NT2/D1 (cell line): ENCODE measurements at regions not wholly inside any gene's neighbourhood (a gene's known extent, or its start where the extent isn't known, plus 50 kb on each side); places are given as distances from the start of the nearest gene placed in this dataset.

Experiments used
- DNase-seq: peaks from one replicate; pipeline ENCODE4 v3.0.0-alpha.2; 2011; ENCODE audit warnings: low read depth, low spot score
- H3K27me3 ChIP-seq: 2 replicates; pipeline ENCODE4 v1.6.0; 2011; ENCODE audit warnings: mild to moderate bottlenecking; ENCODE audit not compliant: insufficient read length, insufficient read depth
- H3K36me3 ChIP-seq: 2 replicates; pipeline ENCODE4 v1.6.1; 2011; ENCODE audit warnings: mild to moderate bottlenecking, low read length, mixed read lengths; ENCODE audit not compliant: insufficient read depth, insufficient read length
- H3K4me1 ChIP-seq: 2 replicates; pipeline ENCODE4 v1.5.1; 2011; ENCODE audit not compliant: insufficient read depth, insufficient read length
- H3K4me3 ChIP-seq: 2 replicates; pipeline ENCODE4 v1.5.1; 2011; ENCODE audit warnings: low read depth; ENCODE audit not compliant: insufficient read length
- H3K9ac ChIP-seq: 2 replicates; pipeline ENCODE4 v1.6.0; 2011; ENCODE audit warnings: low read depth; ENCODE audit not compliant: insufficient read length
- H3K9me3 ChIP-seq: 2 replicates; pipeline ENCODE4 v1.5.1; 2011; ENCODE audit warnings: mild to moderate bottlenecking, low read length; ENCODE audit not compliant: insufficient read depth
- SUZ12 ChIP-seq: IDR thresholded peaks from 2 replicates; pipeline ENCODE4 v1.6.1; 2011; ENCODE audit not compliant: insufficient read length, insufficient read depth; ENCODE audit errors: extremely low read depth
- YY1 ChIP-seq: IDR thresholded peaks from 2 replicates; pipeline ENCODE4 v1.6.1; 2011; ENCODE audit not compliant: insufficient read length, insufficient read depth
- ZNF274 ChIP-seq: IDR thresholded peaks from 2 replicates; pipeline ENCODE4 v1.6.1; 2011; ENCODE audit warnings: mild to moderate bottlenecking, low read depth, low read length

- DNase-seq, result no peak
- no peaks in the 10 kb centered on the region for H3K9me3 ChIP-seq
- no peak for TF ChIP-seq ZNF274
- no peak for TF ChIP-seq SUZ12
- no peak for TF ChIP-seq YY1
- no peaks in the 10 kb centered on the region for H3K27me3 ChIP-seq
- no peak overlapping the region for H3K9ac ChIP-seq
- peaks cover 16% of the 10 kb centered on the region for H3K4me1 ChIP-seq
- H3K36me3 ChIP-seq, result peaks cover 7% of the 10 kb centered on the region
- H3K4me3 ChIP-seq, result no peak overlapping the region
Observed at GRCh38 chr17:77306048-77306789, 165.4 kb downstream of the SEC14L1 start.

GRCh38 chr17:77306790-77307478 is 166.2 kb downstream of the SEC14L1 start:
- Histone ChIP-seq H3K4me1 (peaks cover 16% of the 10 kb centered on the region), H3K9ac (no peak overlapping the region), H3K4me3 (no peak overlapping the region), H3K36me3 (peaks cover 14% of the 10 kb centered on the region), H3K27me3 (no peaks in the 10 kb centered on the region), H3K9me3 (no peaks in the 10 kb centered on the region)
- TF ChIP-seq ZNF274 (no peak), SUZ12 (no peak), YY1 (no peak)
- no peak for DNase-seq

GRCh38 chr17:77307479-77308198 is 166.9 kb downstream of the SEC14L1 start:
- peaks cover 15% of the 10 kb centered on the region for H3K4me1 ChIP-seq
- H3K27me3 ChIP-seq, result no peaks in the 10 kb centered on the region
- no peak for DNase-seq
- no peak overlapping the region for H3K4me3 ChIP-seq
- no peak overlapping the region for H3K9ac ChIP-seq
- H3K36me3 ChIP-seq, result peaks cover 17% of the 10 kb centered on the region
- no peaks in the 10 kb centered on the region for H3K9me3 ChIP-seq
- no peak for TF ChIP-seq ZNF274
- TF ChIP-seq SUZ12, result no peak
- no peak for TF ChIP-seq YY1

GRCh38 chr17:77308861-77309726 is 168.3 kb downstream of the SEC14L1 start:
- Histone ChIP-seq H3K27me3 (no peaks in the 10 kb centered on the region), H3K4me3 (no peak overlapping the region), H3K9ac (peak overlapping the region; percentile 26), H3K9me3 (no peaks in the 10 kb centered on the region), H3K4me1 (peaks cover 19% of the 10 kb centered on the region), H3K36me3 (peaks cover 20% of the 10 kb centered on the region)
- no peak for DNase-seq
- TF ChIP-seq YY1 (no peak), SUZ12 (no peak), ZNF274 (no peak)

- Histone ChIP-seq H3K9ac (no peak overlapping the region), H3K9me3 (no peaks in the 10 kb centered on the region), H3K36me3 (peaks cover 20% of the 10 kb centered on the region), H3K4me3 (no peak overlapping the region), H3K4me1 (peaks cover 18% of the 10 kb centered on the region), H3K27me3 (no peaks in the 10 kb centered on the region)
- TF ChIP-seq YY1, result no peak
- TF ChIP-seq ZNF274, result no peak
- TF ChIP-seq SUZ12, result no peak
- DNase-seq, result no peak
Observed at GRCh38 chr17:77310336-77310735, 169.6 kb downstream of the SEC14L1 start.

GRCh38 chr17:77311371-77311981 is 170.7 kb downstream of the SEC14L1 start:
- Histone ChIP-seq H3K36me3 (peaks cover 20% of the 10 kb centered on the region), H3K4me1 (peaks cover 25% of the 10 kb centered on the region)
- no peak for DNase-seq

More at GRCh38 chr17:77311371-77311981, 170.7 kb downstream of the SEC14L1 start:
- Histone ChIP-seq H3K9me3 (no peaks in the 10 kb centered on the region), H3K9ac (no peak overlapping the region), H3K4me3 (no peak overlapping the region), H3K27me3 (no peaks in the 10 kb centered on the region)
- TF ChIP-seq YY1 (no peak), SUZ12 (no peak), ZNF274 (no peak)
